H1 (cell line): ENCODE measurements at regions not wholly inside any gene's neighbourhood (a gene's known extent, or its start where the extent isn't known, plus 50 kb on each side); places are given as distances from the start of the nearest gene placed in this dataset.

Experiments
- EGR1 ChIP-seq: IDR thresholded peaks from 2 replicates; pipeline ENCODE4 v1.6.1; 2011; ENCODE audit warnings: low read depth, low read length, borderline replicate concordance
- HDAC2 ChIP-seq, 2 experiments: fragments of 300-600 bp in 1 of 2; sonication (generic) in 1 of 2; IDR thresholded peaks; 2 replicates each; pipeline ENCODE4 v1.6.1; 2011 to 2012; ENCODE audit warnings: low read depth in 2 of 2, low read length in 2 of 2, mild to moderate bottlenecking in 2 of 2, moderate library complexity in 2 of 2, borderline replicate concordance in 1 of 2, inconsistent platforms in 1 of 2
- KDM4A ChIP-seq: IDR thresholded peaks from one replicate; pipeline ENCODE4 v1.7.1; 2012; ENCODE audit warnings: low read depth, mild to moderate bottlenecking, moderate library complexity, low read length, inconsistent platforms; ENCODE audit not compliant: severe bottlenecking
- SIRT6 ChIP-seq: IDR thresholded peaks from one replicate; pipeline ENCODE4 v1.7.1; 2012; ENCODE audit warnings: low read length, inconsistent platforms
- SP1 ChIP-seq: IDR thresholded peaks from 2 replicates; pipeline ENCODE4 v1.6.1; 2011; ENCODE audit warnings: low read depth, low read length

DNA sequence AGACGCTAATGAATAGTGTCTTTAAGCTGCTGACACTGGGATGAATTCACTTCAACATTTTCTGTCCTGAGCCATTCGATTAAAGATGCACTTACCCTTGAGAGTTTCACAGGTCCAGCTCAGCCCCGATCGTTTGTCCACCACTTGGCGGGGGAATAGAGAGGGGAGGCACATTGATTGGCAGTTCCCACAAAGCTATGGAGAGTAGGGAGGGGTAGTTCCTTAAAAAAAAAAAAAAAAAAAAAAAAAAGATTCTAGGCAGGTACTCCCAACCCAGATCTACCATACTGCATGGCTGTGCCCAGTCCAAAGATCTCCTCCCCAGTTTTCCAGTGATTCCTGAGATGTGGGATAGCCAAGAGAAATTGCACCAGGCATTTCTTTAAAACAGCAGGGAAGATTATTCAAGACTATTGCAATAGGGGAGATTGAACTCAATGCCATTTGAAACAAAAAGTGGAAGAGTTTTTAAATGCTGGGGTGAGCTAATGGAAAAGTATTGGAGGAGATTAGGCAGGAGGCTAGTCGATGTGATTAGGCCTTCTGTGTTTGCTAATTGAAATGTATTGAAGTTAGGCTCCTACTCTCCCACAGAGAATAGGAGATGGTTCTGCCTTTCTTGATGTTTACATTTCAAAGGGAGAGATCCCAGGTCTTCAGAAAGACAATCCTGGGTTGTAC is 2217.4 kb upstream of the WWC1 start (continued):
- TF ChIP-seq HDAC2 (IDR thresholded peaks at IDR 0.05; ENCODE audit: borderline replicate concordance in 1 of 2, low read depth in 2 of 2, low read length in 2 of 2): peak; percentile 20 to 77; a peak in 2 of 4 replicates
- TF ChIP-seq SIRT6: no peak
- TF ChIP-seq SP1: peak; percentile 80
- no peak for TF ChIP-seq EGR1
- no peak for TF ChIP-seq KDM4A
